Astrocyte of the cerebellum (primary cell): ENCODE measurements at regions not wholly inside any gene's neighbourhood (a gene's known extent, or its start where the extent isn't known, plus 50 kb on each side); places are given as distances from the start of the nearest gene placed in this dataset.

Source experiments
- DNase-seq: peaks from one replicate; pipeline ENCODE4 v3.0.0-alpha.2; 2011; ENCODE audit warnings: low read depth
- H3K4me3 ChIP-seq: 2 replicates; pipeline ENCODE4 v1.5.1; 2011; ENCODE audit warnings: mild to moderate bottlenecking, low read depth, low read length, moderate library complexity
- CTCF ChIP-seq: IDR thresholded peaks from 2 replicates; pipeline ENCODE4 v1.5.1; 2012; ENCODE audit warnings: low read length, low read depth, moderate library complexity, mild to moderate bottlenecking; ENCODE audit errors: missing control alignments
- in situ Hi-C: cut with HindIII; loops from 2 replicates; pipeline ENCODE4 v1.10.0; 2017; ENCODE audit warnings: low sequenced_read_pairs

- in situ Hi-C loops: no loop called here
- TF ChIP-seq CTCF: no peak
- no peak overlapping the region for H3K4me3 ChIP-seq
- DNase-seq: no peak
These were observed 89.0 kb upstream of the CEP85L start for GRCh38 chr6:118740372-118740771.

GRCh38 chr6:118739696-118740353, 88.4 kb upstream of the CEP85L start:
- no peak for DNase-seq
- TF ChIP-seq CTCF: no peak
- H3K4me3 ChIP-seq: no peak overlapping the region
- in situ Hi-C loops: no loop called here

DNA sequence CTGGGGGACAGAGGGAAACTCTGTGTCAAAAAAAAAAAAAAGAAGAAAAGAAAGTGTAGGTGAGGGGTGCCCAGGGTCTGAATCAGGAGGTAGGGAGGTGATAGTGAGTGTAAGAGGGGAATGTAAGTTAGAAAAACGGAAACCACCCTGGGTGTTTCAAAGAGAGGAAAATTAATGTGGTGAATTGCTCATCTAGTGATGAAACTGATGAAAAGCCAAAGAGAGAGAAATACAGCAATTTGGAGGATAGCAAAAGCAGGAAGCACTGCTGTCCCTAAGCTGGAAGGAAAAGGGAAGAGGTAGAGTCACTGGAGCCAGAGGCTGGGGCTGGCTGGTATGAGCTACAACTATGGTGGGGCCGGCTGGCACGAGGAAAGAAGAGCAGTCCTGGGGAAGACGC, 85.0 kb upstream of the CEP85L start:
- no peak for DNase-seq
- in situ Hi-C loops: no loop called here
- no peak for TF ChIP-seq CTCF
- H3K4me3 ChIP-seq: no peak overlapping the region

GRCh38 chr6:118735320-118735719, 83.9 kb upstream of the CEP85L start:
- no peak for DNase-seq
- no peak overlapping the region for H3K4me3 ChIP-seq
- in situ Hi-C loops: no loop called here
- TF ChIP-seq CTCF: peak; percentile 51

DNA sequence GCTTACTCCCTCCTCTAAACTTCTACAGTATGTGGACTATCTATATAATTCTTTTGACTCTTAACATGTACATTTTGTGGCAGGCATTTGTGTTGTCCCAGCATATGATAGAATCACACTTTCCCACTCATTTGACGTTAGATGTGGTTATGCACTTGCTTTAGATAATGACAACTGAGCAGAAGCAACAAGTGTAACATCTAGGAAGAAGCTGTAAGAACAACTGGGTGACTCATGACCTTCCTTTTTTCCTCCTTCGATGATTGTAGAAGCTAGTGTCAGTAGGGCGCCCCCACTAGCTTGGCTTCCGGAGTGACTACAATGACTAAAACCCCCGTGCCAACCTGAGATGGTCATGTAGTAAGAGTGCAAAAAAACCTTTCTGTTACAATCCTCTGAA, 74.6 kb upstream of the CEP85L start:
- H3K4me3 ChIP-seq: no peak overlapping the region
- no peak for DNase-seq
- in situ Hi-C loops: no loop called here
- TF ChIP-seq CTCF: no peak

DNA sequence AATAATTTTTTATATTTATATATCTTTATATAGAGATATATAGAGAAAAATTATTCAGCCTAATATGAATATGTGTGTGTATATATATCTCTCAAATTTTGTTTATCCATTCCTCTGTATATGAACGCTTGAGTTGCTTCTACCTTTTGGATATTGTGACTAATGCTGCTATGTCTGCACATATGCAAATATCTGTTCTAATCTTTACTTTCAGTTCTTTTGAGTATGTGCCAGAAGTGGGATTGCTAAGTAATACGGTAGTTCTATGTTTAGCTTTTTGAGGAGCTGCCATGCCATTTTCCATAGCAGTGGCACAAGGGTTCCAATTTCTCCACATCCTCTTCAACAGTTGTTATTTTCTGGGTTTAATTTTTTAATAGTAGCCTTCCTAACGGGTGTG, 72.8 kb upstream of the CEP85L start:
- DNase-seq: no peak
- no peak for TF ChIP-seq CTCF
- in situ Hi-C loops: no loop called here
- no peak overlapping the region for H3K4me3 ChIP-seq
